ENCODE measurements at regions not wholly inside any gene's neighbourhood (a gene's known extent, or its start where the extent isn't known, plus 50 kb on each side); places are given as distances from the start of the nearest gene placed in this dataset.
"Not testable (repeated sequence)": the region's sequence is repeated elsewhere in the genome, so short reads cannot be mapped to it uniquely, and the experiment has no call there.

GRCh38 chr20:50448625-50449403 is 61.4 kb upstream of the PTPN1 start:
- ATAC-seq; DNase-seq (ENCODE audit: extremely low read depth in 1 of 4, low spot score in 3 of 4); CTCF ChIA-PET (ENCODE audit: low intra/inter-chr PET ratio); H3K9me3 ChIP-seq (replicated peaks; ENCODE audit: control insufficient read depth, insufficient read depth, low read depth, low read length); H3K79me2 ChIP-seq (ENCODE audit: control insufficient read depth, insufficient read depth, low read length); H3K4me3 ChIP-seq; H3K27ac ChIP-seq (ENCODE audit: extremely low read depth, low read depth, low read length); FAIRE-seq; H3K36me3 ChIP-seq (ENCODE audit: control insufficient read depth, insufficient read depth, low read length); H4K20me1 ChIP-seq (replicated peaks; ENCODE audit: control insufficient read depth, insufficient read depth, low read length); H3K9ac ChIP-seq (ENCODE audit: insufficient read depth in 1 of 2, low read depth in 2 of 2, low read length in 2 of 2); H3K9me1 ChIP-seq (ENCODE audit: control insufficient read depth, insufficient read depth, low read length); POLR2A ChIA-PET; H2AFZ ChIP-seq (ENCODE audit: low read depth, low read length); intact Hi-C loops (cut with micrococcal nuclease); BruUV-seq (replicated peaks); H3K4me2 ChIP-seq (ENCODE audit: insufficient read depth, low read length); in situ Hi-C loops (cut with MboI); H3K27me3 ChIP-seq (ENCODE audit: control insufficient read depth in 2 of 2, insufficient read depth in 2 of 2, low read length in 2 of 2): not testable (repeated sequence)
- WGBS (ENCODE audit: insufficient coverage, low coverage, missing lambda C conversion rate): 56% methylated on average over 10 of the region's 10 CpGs
- TF ChIP-seq BCOR (IDR thresholded peaks at IDR 0.05): peak; percentile 56; the same call in 1 of the 2 replicates
- peak; percentile 27 for TF ChIP-seq RBM25 (IDR thresholded peaks at IDR 0.05; ENCODE audit: low read depth, low read length, severe bottlenecking)
- TF ChIP-seq KDM1A (IDR thresholded peaks at IDR 0.05): 0 out of 4 replicates have a peak, but pooled peaks of 1 of the 2 experiments have one; percentile 9
- peaks cover 7 to 10% of the 10 kb centered on the region in 2 experiments for H3K4me1 ChIP-seq (replicated peaks in 1 of 2; ENCODE audit: control insufficient read depth in 2 of 2, insufficient read depth in 2 of 2, low read length in 2 of 2)

GRCh38 chr20:50449738-50450492 is 60.3 kb upstream of the PTPN1 start:
- H3K4me3 ChIP-seq: no peak overlapping the region
- no peak overlapping the region for H2AFZ ChIP-seq (ENCODE audit: low read depth, low read length)
- H3K9me1 ChIP-seq (ENCODE audit: control insufficient read depth, insufficient read depth, low read length): no peaks in the 10 kb centered on the region
- FAIRE-seq: no peak
- H3K27me3 ChIP-seq (ENCODE audit: control insufficient read depth in 2 of 2, insufficient read depth in 2 of 2, low read length in 2 of 2): peaks cover 0 to 4% of the 10 kb centered on the region in 2 experiments; a peak in 1 of 5 replicates
- no peaks in the 10 kb centered on the region for H3K36me3 ChIP-seq (ENCODE audit: control insufficient read depth, insufficient read depth, low read length)
- no peak; the same call in 2 of the 3 replicates for ATAC-seq
- no TSS peak for BruUV-seq (replicated peaks)
- ChIA-PET POLR2A (interaction anchor here (0.6 to 1.1 kb wide), 4 partner anchors 10 to 747 kb away, joined by 3 read pairs; no protein-coding TSS in a partner anchor), CTCF (ENCODE audit: low intra/inter-chr PET ratio) (interaction anchor here (0.6 kb wide), 1 partner anchor 225 kb away, joined by 4 read pairs; no protein-coding TSS in a partner anchor)
- H3K9me3 ChIP-seq (replicated peaks; ENCODE audit: control insufficient read depth, insufficient read depth, low read depth, low read length): no peaks in the 10 kb centered on the region
- H3K27ac ChIP-seq (ENCODE audit: extremely low read depth, low read depth, low read length): no peak overlapping the region
- no peaks in the 10 kb centered on the region for H4K20me1 ChIP-seq (replicated peaks; ENCODE audit: control insufficient read depth, insufficient read depth, low read length)
- in situ Hi-C loops (cut with MboI) (no loop called here), intact Hi-C loops (cut with micrococcal nuclease) (no loop called here)
- H3K79me2 ChIP-seq (ENCODE audit: control insufficient read depth, insufficient read depth, low read length): no peaks in the 10 kb centered on the region
- DNase-seq (ENCODE audit: extremely low read depth in 1 of 4, low spot score in 3 of 4): no peak
- H3K4me1 ChIP-seq (replicated peaks in 1 of 2; ENCODE audit: control insufficient read depth in 2 of 2, insufficient read depth in 2 of 2, low read length in 2 of 2): peaks cover 7 to 10% of the 10 kb centered on the region in 2 experiments
- WGBS (ENCODE audit: insufficient coverage, low coverage, missing lambda C conversion rate): 17% methylated on average over 9 of the region's 9 CpGs
- H3K9ac ChIP-seq (ENCODE audit: insufficient read depth in 1 of 2, low read depth in 2 of 2, low read length in 2 of 2): no peak overlapping the region; a peak in 1 of 4 replicates
- H3K4me2 ChIP-seq (ENCODE audit: insufficient read depth, low read length): no peak overlapping the region
- TF ChIP-seq ZNF592 (IDR thresholded peaks at IDR 0.05): no peak
- TF ChIP-seq KDM2B (CRISPR knock-in tag; IDR thresholded peaks at IDR 0.05): no peak
- no peak for TF ChIP-seq PHB (CRISPR knock-in tag; IDR thresholded peaks at IDR 0.05)
- TF ChIP-seq CREB5 (CRISPR knock-in tag; IDR thresholded peaks at IDR 0.05): no peak
- TF ChIP-seq GATA2 (CRISPR knock-in tag; IDR thresholded peaks at IDR 0.05): no peak

Data from K562 (cell line).